ENCODE measurements at regions not wholly inside any gene's neighbourhood (a gene's known extent, or its start where the extent isn't known, plus 50 kb on each side); places are given as distances from the start of the nearest gene placed in this dataset.

DNA sequence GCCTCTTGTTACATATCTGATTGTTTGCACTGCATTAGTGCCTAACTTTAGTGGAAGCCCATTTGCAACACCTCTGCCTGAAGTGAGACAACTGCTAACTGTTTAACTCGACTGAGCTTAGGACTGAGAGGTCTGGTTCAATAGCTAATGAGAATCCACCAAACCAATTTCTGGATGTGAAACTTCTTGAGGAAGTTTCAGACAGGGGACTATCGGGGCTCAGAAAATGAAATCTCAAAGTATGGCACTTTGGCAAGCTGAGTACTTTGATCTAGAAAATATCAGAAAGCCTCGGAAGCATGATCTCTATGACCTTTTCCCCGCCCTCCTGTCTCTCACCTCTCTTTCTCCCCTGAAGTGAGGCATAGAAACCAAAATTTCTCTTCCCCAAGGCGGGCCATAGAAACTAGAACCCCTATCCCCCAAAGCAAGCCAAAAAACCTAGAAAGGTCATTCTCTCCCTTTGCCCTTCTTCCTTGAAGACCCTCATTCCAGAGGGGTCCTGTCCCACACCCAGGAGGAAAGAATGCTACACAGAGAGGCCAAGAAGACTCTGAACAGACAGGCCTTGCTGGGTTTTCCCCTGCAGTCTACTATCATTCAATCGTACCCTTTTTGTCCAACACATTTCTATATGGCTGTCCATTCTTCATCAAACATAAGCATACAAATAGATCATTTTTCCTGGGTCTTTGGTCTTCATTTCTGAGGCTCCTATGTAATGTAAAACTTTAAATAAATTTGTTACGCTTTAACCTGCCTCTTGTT, 69.6 kb upstream of the CREB1 start:
- no peak for DNase-seq

DNA sequence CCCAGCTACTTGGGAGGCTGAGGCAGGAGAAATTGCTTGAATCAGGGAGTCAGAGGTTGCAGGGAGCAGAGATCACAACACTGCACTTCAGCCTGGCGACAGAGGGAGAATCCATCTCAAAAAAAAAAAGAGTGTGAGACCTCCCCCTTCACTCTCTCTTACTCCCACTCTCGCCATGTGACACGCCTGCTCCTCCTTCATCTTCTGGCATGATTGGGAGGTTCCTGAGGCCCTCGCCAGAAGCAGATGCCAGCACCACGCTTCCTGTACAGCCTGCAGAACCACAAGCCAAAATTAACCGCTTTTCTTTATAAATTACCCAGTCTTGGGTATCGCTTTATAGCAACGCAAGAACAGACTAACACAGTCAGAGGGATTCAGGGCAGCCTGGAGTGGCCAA, 66.3 kb upstream of the CREB1 start:
- no peak for DNase-seq

GRCh38 chr2:207464007-207464406, 65.8 kb upstream of the CREB1 start:
- DNase-seq, result no peak

- DNase-seq, result no peak
Measured at GRCh38 chr2:207465894-207466293, 63.9 kb upstream of the CREB1 start.

DNA sequence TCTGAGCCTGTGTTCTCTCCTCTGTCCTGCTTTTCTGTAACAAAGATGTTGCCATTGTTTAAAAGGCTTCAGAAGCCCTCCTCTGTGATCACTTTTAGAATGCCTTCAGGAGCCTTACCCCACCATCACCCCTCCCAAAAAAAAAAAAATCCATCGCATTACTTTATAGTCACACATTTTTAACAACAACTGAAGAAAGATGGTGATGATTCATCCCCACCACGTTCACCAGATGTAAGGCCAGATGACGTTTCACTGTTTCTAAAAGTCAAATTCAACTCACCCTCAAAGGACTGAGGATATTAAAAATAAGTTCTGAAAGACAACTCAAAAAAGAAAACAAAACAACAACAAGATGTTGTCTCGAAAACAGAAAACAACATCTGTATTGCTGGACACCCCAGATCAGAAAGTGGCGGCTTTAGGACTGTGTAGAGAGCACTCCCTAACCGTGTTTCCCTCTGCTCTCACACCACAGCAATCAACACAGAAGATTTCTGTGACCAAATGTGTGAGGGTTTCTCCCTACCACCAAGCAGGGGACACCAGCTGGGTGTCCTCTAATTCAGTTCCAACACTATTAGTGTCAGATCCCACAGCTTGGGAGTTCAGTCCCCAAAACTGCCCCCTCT, 61.9 kb upstream of the CREB1 start:
- no peak for DNase-seq

DNA sequence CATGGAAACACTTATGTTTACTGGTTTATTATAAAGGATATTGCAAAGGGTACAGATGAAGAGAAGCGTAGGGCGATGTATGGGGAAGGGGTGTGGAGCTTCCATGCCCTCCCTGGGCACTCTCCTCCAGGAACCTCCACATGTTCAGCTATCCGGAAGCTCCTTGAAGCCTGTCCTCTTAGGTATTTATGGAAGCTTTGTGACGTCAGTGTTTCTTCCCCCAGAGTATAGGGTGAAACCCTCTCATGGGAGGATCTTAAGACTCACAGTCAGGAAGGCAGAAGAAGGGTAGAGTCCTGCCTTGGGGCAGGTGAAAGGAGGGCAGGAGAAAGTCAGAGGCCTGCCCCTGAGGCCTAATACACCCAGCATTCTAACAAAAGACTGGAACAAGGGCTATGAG, 61.3 kb upstream of the CREB1 start:
- no peak for DNase-seq

DNA sequence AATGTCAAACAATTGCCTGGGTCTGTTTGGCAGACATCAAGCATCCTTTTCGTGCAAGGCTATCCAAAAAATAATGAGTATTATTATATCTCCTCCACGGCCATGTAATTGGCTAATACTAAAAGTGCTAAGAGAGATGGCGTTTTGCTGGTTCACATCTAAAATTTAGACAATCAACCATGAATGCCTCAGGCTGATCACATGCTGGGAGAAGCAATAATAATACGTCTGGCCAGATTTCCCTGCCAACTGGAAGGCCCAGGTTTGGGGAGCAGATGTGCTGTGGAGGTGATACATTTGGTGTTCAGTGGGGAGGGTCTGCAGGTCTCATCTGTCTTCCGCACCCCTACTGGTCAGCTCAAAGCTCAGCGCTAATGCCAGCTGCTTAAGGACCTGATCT, 60.3 kb upstream of the CREB1 start:
- DNase-seq, result no peak

DNA sequence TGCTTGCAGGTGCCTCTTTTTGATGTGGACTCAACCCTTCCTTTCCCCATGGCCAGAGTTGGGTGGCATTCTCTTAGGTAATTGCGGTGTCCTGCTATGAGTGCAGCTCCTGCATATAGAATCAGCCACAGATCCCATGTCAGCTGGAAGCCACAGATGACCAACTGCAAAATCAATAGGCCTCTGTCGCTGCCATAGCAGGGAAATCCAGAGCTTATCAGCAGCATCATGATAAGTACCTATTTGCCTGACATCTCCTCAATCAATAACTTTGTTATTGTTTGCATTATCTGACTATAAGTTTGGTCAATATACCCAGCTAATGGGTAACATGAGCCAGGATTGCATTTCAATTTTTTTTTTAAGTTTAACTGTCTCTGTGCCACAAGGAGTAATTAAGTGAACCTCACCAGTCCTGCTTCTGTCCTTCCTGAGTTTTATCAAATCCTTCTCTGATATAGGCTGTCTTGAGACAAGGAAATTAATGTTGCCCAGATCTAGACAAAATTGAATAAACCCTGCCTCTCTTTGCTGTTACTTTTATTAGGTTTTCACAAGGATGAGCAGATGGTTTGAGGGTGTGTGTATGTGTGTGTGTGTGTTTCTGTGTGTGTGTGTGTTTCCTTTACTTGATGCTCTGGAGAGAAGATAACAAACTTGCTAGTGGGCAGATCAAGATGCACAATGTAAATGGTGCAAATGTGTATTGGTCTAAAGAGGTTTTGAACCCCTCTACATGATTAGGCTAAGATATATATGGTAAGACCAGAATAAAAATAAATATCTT, 59.6 kb upstream of the CREB1 start:
- no peak for DNase-seq

DNA sequence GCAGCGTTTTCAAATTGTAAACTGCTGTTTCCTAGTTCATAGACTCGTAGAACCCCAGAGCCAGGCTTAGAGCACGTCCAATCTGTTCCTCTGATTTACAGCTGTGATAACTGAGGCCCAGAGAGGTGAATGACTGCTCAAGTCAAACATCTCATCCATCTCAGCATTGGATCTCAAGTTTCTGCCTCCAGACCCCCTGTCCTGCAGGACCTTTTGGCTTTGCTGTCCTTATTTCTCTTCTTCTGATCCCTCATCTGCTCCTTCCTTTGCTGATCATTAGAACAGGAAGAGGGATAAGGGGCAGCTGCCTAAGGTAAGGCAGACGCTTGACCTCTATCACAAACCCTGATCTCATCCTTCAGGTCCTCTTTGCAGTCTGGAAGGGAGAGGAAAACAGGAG, 58.5 kb upstream of the CREB1 start:
- DNase-seq, result no peak

- DNase-seq, result no peak
Measured at GRCh38 chr2:207472343-207473048, 57.3 kb upstream of the CREB1 start.

GRCh38 chr2:207473049-207473930, 56.5 kb upstream of the CREB1 start:
- peak; percentile 54 for DNase-seq

DNA sequence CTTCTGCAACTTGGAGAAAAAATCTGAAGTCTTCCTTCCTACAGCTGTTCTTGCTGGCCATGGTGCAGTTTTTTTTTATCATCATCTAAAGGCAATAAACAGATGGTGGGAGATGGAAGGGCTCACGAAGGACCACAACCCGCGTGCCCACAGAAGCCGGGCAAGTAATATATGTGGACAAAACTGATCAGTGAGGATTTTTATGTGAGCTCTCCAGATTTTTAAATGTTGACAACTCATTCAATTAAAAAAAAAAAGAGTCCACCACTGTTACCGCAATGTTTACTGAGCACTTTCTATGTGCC, 55.9 kb upstream of the CREB1 start:
- DNase-seq, result no peak

DNA sequence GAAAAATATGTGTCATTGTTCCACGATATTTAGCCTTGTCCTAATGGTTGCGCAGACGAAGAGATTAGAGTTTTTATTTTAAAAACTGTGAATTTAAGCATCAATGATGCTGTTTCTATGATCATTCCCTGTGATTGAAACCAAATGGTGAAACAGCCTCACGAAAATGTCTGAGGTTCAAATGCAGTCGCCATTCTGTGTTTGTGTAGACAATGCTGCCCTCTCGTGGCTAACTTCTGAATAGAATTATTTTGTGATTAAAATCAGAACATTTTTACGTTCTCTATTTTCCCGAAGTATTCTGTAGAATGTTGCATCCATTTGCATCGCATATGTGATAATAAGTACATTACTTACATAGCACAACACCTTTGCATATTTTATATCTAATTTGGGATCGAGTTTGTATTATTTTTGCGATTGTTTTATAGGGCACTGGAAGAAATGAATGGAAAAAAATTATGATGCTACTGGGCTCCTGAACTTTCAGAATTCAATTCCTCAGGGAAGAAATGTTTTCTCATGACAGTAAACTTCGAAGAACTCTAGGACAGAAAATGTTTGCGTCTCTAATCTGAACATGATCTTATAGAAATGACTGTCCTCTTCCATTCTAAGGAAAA, 54.8 kb upstream of the CREB1 start:
- peak; percentile 14 for DNase-seq

DNA sequence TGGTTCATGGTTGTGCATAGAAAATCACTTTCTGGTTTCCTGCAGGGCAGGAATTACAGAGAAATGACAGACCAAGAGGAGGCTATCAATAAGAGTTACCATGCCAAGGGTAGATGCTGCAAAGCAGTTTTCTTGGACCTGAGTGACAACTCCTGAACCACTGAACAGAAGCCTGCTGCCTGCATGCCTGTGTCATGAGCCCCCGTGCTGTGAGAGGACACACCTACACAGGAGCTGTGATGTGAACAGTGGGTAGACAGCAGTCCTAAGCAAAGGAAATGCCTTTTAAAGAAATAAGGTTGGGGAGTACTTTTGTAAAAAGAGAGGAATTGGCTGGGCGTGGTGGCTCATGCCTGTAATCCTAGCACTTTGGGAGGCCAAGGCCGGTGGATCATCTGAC, 54.2 kb upstream of the CREB1 start:
- DNase-seq, result no peak

DNA sequence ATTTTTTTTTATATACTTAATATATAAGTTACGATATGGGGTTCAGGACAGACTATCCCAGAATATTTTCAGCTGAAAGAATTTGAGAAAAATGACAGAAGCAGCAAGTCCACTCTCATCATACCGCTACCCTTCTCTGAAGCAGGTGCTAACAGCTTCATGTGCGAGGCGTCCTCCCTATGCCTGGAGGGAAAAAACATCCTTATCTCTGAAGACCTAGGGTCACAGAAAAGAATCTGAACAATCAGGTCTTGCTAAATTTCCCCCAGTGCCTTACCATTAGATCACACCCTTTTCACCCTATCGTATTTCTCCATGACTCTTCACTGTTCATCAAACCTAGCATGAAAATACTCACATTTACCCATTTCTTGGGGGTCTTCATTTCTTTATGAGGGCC, 51.9 kb upstream of the CREB1 start:
- DNase-seq, result no peak

DNA sequence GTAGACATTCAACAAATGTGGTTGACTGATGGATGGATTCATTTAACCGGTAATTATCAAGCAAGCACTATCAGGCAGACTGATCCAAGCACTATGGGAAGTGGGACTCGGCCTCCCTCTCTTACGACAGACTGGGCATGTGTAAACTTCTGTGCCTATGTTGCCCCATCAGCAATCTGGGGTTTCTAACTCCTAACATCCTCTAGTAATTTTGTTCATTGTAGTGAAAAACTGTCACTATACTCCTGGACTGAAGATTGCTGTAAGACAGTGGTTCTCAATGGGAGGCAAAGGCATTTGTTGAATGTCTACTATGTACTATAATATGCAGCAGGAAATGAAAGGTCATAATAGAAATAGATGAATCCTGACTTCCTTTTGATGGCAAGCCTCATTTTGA, 51.2 kb upstream of the CREB1 start:
- DNase-seq, result no peak

GRCh38 chr2:207479198-207479785, 50.5 kb upstream of the CREB1 start:
- DNase-seq, result no peak
